SHP77 (cell line): ENCODE measurements at regions not wholly inside any gene's neighbourhood (a gene's known extent, or its start where the extent isn't known, plus 50 kb on each side); places are given as distances from the start of the nearest gene placed in this dataset.
A peak's percentile ranks its signal among the peaks of the same experiment; 100 is the strongest.

Experiments used
- DNase-seq, 2 experiments: peaks; one replicate each; lab custom pipeline; 2025; lab: John Stamatoyannopoulos, UW

- no peak for DNase-seq
Measured at GRCh38 chr6:87851674-87852299, 149.8 kb upstream of the AKIRIN2 start.

GRCh38 chr6:87848616-87849015 lies 146.6 kb upstream of the AKIRIN2 start:
- DNase-seq = no peak

DNA sequence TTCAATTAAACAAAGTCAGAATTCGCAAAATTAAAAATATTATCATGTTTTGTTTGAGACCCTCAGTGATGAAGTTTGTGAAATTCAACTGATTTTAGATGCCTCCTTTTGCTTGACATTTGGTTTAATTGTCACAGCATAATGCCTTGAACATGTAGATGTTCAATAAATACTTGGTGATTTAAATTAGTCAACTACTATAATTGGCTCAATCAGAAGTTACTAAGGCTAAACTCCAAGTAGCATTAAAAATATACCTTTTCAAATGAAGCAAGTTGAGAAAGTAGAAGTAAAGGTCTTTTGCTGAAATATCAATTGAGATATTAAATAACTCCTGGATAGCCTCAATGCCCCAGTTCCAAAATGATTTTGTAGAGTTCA lies 145.8 kb upstream of the AKIRIN2 start:
- no peak for DNase-seq

- DNase-seq = no peak
Measured at GRCh38 chr6:87847135-87847829, 145.2 kb upstream of the AKIRIN2 start.

GRCh38 chr6:87846434-87846833 lies 144.4 kb upstream of the AKIRIN2 start:
- no peak for DNase-seq

DNA sequence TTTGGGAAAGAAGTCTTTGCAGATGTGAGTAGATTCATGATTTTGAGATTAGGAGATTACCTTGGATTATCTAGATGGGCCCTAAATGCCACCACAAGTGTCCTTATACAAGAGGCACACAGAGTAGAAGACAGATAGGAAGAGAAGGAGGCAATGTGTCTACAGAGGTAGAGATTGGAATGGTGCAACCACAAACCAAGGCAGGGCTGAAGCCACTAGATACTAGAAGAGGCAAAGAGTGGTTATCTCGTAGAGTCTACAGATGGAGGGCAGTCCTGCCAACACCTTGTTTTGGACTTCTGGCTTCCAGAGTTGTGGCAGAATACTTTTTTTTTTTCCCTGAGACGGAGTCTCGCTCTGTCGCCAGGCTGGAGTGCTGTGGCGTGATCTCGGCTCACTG lies 138.3 kb upstream of the AKIRIN2 start:
- no peak for DNase-seq

- DNase-seq = no peak
Measured at GRCh38 chr6:87837876-87838275, 135.8 kb upstream of the AKIRIN2 start.

DNA sequence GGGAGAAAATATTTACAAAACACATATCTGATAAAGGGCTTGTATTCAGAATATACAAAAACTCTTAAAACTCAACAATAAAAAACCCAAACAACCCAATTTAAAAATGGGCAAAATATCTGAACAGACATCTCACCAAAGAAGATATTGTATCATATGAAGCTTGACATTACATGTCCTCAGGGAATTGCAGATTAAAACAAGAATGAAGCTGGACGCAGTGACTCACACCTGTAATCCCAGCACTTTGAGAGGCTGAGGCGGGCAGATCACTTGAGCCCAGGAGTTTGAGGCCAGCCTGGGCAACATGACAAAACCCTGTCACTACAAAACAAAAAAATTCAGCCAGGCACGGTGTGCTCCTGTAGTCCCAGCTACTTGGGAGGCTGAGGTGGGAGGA lies 135.4 kb upstream of the AKIRIN2 start:
- no peak for DNase-seq

DNA sequence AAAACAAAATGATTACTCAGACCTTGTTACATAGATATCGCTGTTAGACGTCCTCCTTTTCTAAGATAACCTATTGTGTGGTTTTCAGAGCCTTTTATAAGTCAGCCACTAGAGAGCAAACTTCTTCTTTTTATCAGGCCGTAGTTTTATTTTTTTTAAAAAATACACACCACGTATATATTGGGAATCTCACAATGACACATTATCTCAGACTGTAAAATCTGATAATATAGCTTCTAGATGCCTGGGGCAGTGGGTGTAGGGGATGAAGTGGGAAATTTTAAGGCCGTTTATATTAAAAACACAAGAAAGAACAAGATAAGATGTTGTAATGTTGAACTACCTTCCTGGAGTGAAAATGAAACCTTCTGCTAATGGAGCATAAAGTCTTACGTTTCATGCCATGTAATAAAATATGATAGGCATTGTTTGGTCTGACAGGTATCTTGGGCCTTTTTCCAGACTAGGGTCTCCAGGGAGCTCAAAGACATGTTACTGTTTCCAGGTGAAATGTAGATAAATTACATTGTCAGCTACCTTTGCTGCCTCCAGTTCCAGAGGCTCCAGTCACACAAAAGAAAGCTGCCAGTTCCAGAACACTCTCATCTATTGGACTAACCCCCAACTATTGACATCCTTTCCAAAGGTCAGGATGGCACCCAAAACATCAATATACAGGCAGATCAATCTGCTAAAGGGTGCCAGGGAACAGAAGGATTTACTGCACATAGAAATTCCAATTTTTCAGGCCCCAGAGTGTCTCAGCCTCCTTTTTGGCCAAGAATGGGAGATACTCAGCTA lies 130.2 kb upstream of the AKIRIN2 start:
- peak; percentile 7 to 20 for DNase-seq

- DNase-seq = no peak
Measured at GRCh38 chr6:87830907-87831306, 128.9 kb upstream of the AKIRIN2 start.

DNA sequence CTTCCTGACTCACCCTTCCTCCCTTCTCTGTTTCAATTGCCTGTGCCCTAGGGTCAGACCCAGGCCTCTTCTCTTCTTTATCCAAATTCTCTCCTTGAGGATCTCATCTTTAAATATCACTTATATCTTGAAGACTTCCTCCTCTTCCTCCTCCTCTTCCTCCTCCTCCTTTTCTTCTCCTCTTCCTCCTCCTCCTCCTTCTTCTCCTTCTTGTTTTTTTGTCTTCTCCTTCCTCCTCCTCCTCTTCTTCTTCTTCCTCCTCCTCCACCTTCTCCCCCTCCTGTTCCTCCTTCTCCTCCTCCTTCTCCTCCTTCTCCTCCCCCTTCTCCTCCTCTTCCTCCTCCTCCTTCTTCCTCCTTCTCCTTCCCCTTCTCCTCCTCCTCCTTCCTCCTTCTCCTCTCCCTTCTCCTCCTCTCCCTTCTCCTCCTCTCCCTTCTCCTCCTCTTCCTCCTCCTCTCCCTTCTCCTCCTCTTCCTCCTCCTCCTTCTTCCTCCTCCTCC lies 127.6 kb upstream of the AKIRIN2 start:
- DNase-seq = no peak

GRCh38 chr6:87828044-87828443 lies 126.0 kb upstream of the AKIRIN2 start:
- DNase-seq = no peak

- DNase-seq = no peak
Measured at GRCh38 chr6:87827346-87827745, 125.3 kb upstream of the AKIRIN2 start.

GRCh38 chr6:87826424-87826823 lies 124.4 kb upstream of the AKIRIN2 start:
- DNase-seq = no peak

- no peak for DNase-seq
Measured at GRCh38 chr6:87825821-87826221, 123.8 kb upstream of the AKIRIN2 start.

GRCh38 chr6:87824958-87825491 lies 123.0 kb upstream of the AKIRIN2 start:
- DNase-seq = no peak

- DNase-seq = no peak
Measured at GRCh38 chr6:87822011-87822410, 120.0 kb upstream of the AKIRIN2 start.

GRCh38 chr6:87820343-87820984 lies 118.4 kb upstream of the AKIRIN2 start:
- no peak for DNase-seq

DNA sequence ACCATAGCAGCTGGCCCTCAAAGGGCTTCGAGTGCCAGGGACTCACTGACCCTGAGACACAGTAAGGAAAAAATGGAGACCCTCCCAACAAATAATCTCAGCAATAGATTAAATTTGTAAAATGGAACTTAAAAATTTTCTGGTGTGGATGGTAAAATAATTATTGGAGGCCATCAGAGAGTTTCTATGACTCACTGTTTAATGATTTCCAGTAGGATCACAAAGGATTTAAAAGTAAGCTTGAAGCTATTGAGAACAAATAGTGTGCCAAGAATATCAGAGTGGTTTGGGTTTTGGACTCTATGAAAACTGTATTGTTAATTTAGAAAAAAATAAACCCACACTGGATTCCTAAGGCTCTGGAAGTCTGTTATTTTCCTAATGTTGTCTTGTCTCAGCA lies 115.2 kb upstream of the AKIRIN2 start:
- DNase-seq = no peak

DNA sequence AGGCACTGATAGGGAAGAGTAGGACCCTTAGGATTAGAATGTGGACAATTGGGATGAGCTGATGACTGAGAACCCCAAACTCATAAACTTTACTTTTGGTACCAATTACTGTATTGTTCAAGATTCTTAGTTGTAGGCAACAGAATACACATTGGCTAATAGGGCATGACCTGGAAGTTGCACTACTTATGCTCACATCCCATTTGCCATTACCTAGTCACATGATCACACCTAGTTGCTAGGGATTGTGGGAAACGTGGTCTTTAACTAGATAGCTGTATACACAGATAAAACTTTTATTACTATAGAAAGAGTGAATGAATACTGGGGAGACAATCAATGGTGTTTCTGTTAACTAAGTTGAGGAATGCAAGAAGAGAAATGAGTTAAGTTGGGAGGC lies 113.4 kb upstream of the AKIRIN2 start:
- no peak for DNase-seq

GRCh38 chr6:87808005-87808757 lies 106.1 kb upstream of the AKIRIN2 start:
- DNase-seq = no peak
